ENCODE measurements at regions not wholly inside any gene's neighbourhood (a gene's known extent, or its start where the extent isn't known, plus 50 kb on each side); places are given as distances from the start of the nearest gene placed in this dataset.

- no peak for DNase-seq
- Histone ChIP-seq H3K27ac (ENCODE audit: low read depth, low read length) (no peak overlapping the region), H3K4me3 (ENCODE audit: low read length in 2 of 2) (no peak overlapping the region), H3K27me3 (ENCODE audit: insufficient read depth, low read length) (peaks cover 5% of the 10 kb centered on the region), H3K9me3 (ENCODE audit: control insufficient read depth in 1 of 2, low read length in 2 of 2) (no peaks in the 10 kb centered on the region), H3K36me3 (ENCODE audit: insufficient read depth, low read length) (no peaks in the 10 kb centered on the region), H3K4me1 (ENCODE audit: insufficient read depth, low read length) (peaks cover 12% of the 10 kb centered on the region)
- ChIA-PET POLR2A (ENCODE audit: partially characterized antibody) (no interaction called here), CTCF (ENCODE audit: partially characterized antibody) (no interaction called here)
- Mint-ChIP-seq H3K4me3 (no peak overlapping the region), H3K9me3 (peaks cover 0 to 7% (median 0%) of the 10 kb centered on the region in 8 donors), H3K27ac (no peak overlapping the region), H3K4me1 (peaks cover 0 to 6% (median 4%) of the 10 kb centered on the region in 4 donors), H3K36me3 (no peaks in the 10 kb centered on the region), H3K27me3 (peaks cover 7 to 12% of the 10 kb centered on the region in 2 donors)
- intact Hi-C loops (cut with micrococcal nuclease) = loop anchor here (5.0 kb wide), 1 partner anchor 228 kb away; no protein-coding TSS in a partner anchor
Observed at GRCh38 chr17:73949903-73950592, 253.4 kb upstream of the RPL38 start.

DNA sequence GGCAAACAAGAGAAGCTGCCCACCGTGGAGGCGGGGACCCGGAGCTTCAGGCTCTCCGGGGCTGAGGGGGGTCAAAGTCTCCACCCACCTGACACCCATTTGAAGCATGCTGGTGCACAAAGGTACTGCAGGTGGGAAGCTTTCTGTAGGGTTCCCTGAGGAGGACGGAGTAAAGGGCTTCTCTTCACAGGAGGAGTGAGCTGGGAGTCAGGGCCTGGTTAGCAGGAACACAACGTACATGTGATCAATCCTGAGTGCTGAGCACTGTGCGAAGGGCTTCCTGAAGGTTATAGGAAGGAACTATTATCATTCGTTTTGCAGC lies 252.9 kb upstream of the RPL38 start:
- Mint-ChIP-seq H3K9me3 (peaks cover 0 to 7% (median 0%) of the 10 kb centered on the region in 8 donors), H3K36me3 (no peaks in the 10 kb centered on the region), H3K4me3 (no peak overlapping the region), H3K27ac (no peak overlapping the region), H3K4me1 (peaks cover 0 to 8% (median 4%) of the 10 kb centered on the region in 4 donors), H3K27me3 (peaks cover 7 to 12% of the 10 kb centered on the region in 2 donors)
- intact Hi-C loops (cut with micrococcal nuclease) = loop anchor here (5.0 kb wide), 1 partner anchor 228 kb away; no protein-coding TSS in a partner anchor
- Histone ChIP-seq H3K4me3 (ENCODE audit: low read length in 2 of 2) (no peak overlapping the region), H3K27ac (ENCODE audit: low read depth, low read length) (no peak overlapping the region), H3K36me3 (ENCODE audit: insufficient read depth, low read length) (no peaks in the 10 kb centered on the region), H3K27me3 (ENCODE audit: insufficient read depth, low read length) (peaks cover 5% of the 10 kb centered on the region), H3K4me1 (ENCODE audit: insufficient read depth, low read length) (peaks cover 12% of the 10 kb centered on the region), H3K9me3 (ENCODE audit: control insufficient read depth in 1 of 2, low read length in 2 of 2) (no peaks in the 10 kb centered on the region)
- ChIA-PET POLR2A (ENCODE audit: partially characterized antibody) (no interaction called here), CTCF (ENCODE audit: partially characterized antibody) (no interaction called here)
- no peak for DNase-seq

DNA sequence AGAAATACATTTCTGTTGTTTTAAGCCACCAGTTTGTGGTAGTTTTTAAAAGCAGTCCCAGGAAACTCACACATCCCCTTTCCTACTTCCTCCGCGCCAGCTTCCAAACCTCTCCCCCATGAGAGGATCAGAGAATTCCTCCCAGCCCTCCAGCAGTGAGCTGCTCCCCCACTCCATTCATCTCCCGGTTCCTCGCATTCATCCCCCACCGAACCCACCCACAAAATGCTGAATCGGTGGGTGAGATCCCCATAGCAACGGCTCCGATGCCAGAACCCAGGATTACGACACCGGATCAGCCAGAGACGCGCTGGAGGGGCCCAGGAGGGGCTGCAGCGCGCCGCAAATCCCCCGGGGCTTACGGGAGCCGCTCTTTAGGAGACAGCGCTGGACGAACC lies 251.4 kb upstream of the RPL38 start:
- intact Hi-C loops (cut with micrococcal nuclease) = loop anchor here (5.0 kb wide), 1 partner anchor 230 kb away; no protein-coding TSS in a partner anchor
- no peak overlapping the region for H3K4me3 ChIP-seq (ENCODE audit: low read length in 2 of 2)
- Mint-ChIP-seq H3K27ac (no peak overlapping the region), H3K9me3 (peaks cover 0 to 7% (median 0%) of the 10 kb centered on the region in 8 donors), H3K27me3 (peaks cover 7 to 12% of the 10 kb centered on the region in 2 donors), H3K4me1 (peaks cover 0 to 10% (median 4%) of the 10 kb centered on the region in 4 donors), H3K36me3 (no peaks in the 10 kb centered on the region), H3K4me3 (peak overlapping the region in 6 of 8 donors; percentile 1 to 48 (median 28))
- ChIA-PET POLR2A (ENCODE audit: partially characterized antibody) (no interaction called here), CTCF (ENCODE audit: partially characterized antibody) (no interaction called here)
- H3K27me3 ChIP-seq (ENCODE audit: insufficient read depth, low read length) = peaks cover 5% of the 10 kb centered on the region
- H3K4me1 ChIP-seq (ENCODE audit: insufficient read depth, low read length) = peaks cover 18% of the 10 kb centered on the region
- H3K27ac ChIP-seq (ENCODE audit: low read depth, low read length) = no peak overlapping the region
- no peaks in the 10 kb centered on the region for H3K9me3 ChIP-seq (ENCODE audit: control insufficient read depth in 1 of 2, low read length in 2 of 2)
- no peak for DNase-seq
- H3K36me3 ChIP-seq (ENCODE audit: insufficient read depth, low read length) = no peaks in the 10 kb centered on the region

DNA sequence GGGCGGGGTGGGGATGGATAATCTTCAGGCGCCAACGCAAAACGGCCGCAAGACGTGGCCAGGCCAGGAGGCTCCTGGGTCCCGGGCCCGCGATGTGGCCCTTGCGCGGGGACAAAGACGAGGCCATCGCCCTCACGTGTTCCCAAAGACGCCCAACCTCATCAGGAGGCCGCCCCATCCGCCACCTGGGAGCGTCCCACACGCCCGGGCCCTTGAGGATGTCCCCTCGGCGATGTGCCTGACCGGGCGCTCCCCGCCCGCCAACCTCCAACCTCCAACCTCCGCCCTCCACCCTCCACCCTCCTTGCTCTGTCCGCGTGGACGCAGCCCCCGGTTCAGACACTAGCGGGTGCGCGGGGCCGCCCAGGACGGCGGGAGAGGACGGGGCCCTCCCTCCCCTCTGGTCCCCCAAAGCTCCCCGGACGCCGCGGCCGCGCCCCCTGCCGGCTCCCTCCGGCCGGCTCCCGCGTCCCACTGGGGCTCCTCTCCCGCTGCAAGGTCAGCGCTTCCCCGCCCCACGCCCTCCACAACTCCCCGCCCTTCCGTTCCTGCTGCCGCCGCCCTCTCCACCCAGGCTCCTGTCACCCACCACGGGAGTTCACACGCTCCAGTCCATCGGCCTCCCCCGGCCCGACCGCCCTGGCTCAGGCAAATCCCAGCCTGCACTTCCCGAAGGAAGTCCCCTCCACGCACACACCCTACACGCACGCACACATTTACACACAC lies 250.8 kb upstream of the RPL38 start:
- Mint-ChIP-seq H3K4me1 (peaks cover 0 to 10% (median 4%) of the 10 kb centered on the region in 4 donors), H3K36me3 (no peaks in the 10 kb centered on the region), H3K9me3 (peaks cover 0 to 5% (median 0%) of the 10 kb centered on the region in 8 donors), H3K27ac (no peak overlapping the region), H3K27me3 (peaks cover 6 to 10% of the 10 kb centered on the region in 2 donors), H3K4me3 (peak overlapping the region in 3 of 8 donors; percentile 18 to 42 (median 41))
- Histone ChIP-seq H3K36me3 (ENCODE audit: insufficient read depth, low read length) (no peaks in the 10 kb centered on the region), H3K4me3 (ENCODE audit: low read length in 2 of 2) (no peak overlapping the region), H3K4me1 (ENCODE audit: insufficient read depth, low read length) (peaks cover 18% of the 10 kb centered on the region), H3K27ac (ENCODE audit: low read depth, low read length) (no peak overlapping the region), H3K27me3 (ENCODE audit: insufficient read depth, low read length) (peaks cover 5% of the 10 kb centered on the region), H3K9me3 (ENCODE audit: control insufficient read depth in 1 of 2, low read length in 2 of 2) (no peaks in the 10 kb centered on the region)
- ChIA-PET CTCF (ENCODE audit: partially characterized antibody) (no interaction called here), POLR2A (ENCODE audit: partially characterized antibody) (no interaction called here)
- intact Hi-C loops (cut with micrococcal nuclease) = loop anchor here (5.0 kb wide), 1 partner anchor 230 kb away; no protein-coding TSS in a partner anchor
- DNase-seq = peak in 4 of 5 donors; percentile 12 to 15 (median 12)

GRCh38 chr17:73953206-73954033 lies 250.1 kb upstream of the RPL38 start:
- peaks cover 18% of the 10 kb centered on the region for H3K4me1 ChIP-seq (ENCODE audit: insufficient read depth, low read length)
- no peak overlapping the region for H3K4me3 ChIP-seq (ENCODE audit: low read length in 2 of 2)
- Mint-ChIP-seq H3K4me3 (no peak overlapping the region), H3K9me3 (peaks cover 0 to 2% (median 0%) of the 10 kb centered on the region in 8 donors), H3K27me3 (peaks cover 6 to 7% of the 10 kb centered on the region in 2 donors), H3K4me1 (peaks cover 0 to 10% (median 4%) of the 10 kb centered on the region in 4 donors), H3K27ac (no peak overlapping the region), H3K36me3 (no peaks in the 10 kb centered on the region)
- no peaks in the 10 kb centered on the region for H3K36me3 ChIP-seq (ENCODE audit: insufficient read depth, low read length)
- peaks cover 5% of the 10 kb centered on the region for H3K27me3 ChIP-seq (ENCODE audit: insufficient read depth, low read length)
- POLR2A ChIA-PET (ENCODE audit: partially characterized antibody) = no interaction called here
- intact Hi-C loops (cut with micrococcal nuclease) = loop anchor here (5.0 kb wide), 1 partner anchor 231 kb away; no protein-coding TSS in a partner anchor
- CTCF ChIA-PET (ENCODE audit: partially characterized antibody) = no interaction called here
- H3K9me3 ChIP-seq (ENCODE audit: control insufficient read depth in 1 of 2, low read length in 2 of 2) = no peaks in the 10 kb centered on the region
- DNase-seq = no peak
- H3K27ac ChIP-seq (ENCODE audit: low read depth, low read length) = no peak overlapping the region

DNA sequence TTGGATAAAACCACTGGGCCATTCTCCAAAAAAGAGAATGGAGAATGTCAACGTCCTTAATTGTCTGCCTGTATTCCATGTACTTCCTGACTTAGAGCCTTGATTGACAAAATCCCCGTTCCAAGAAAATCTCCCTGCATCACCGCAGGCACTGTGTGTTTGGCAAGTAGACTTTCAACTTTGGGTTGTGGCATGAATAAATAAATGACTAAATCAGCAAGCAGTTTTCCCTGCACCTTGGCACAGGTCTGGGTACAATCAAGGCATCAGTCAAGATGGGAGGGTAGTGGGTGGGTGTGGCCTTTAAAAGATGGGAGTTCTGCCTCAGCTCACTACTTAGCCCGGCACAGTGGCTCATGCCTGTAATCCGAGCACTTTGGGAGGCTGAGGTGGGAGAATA lies 248.5 kb upstream of the RPL38 start:
- Mint-ChIP-seq H3K27ac (no peak overlapping the region), H3K27me3 (peaks cover 5 to 6% of the 10 kb centered on the region in 2 donors), H3K36me3 (peaks cover under 1% of the 10 kb centered on the region in 2 donors), H3K4me3 (no peak overlapping the region), H3K4me1 (peaks cover 0 to 10% (median 4%) of the 10 kb centered on the region in 4 donors), H3K9me3 (peaks cover 0 to 2% (median under 1%) of the 10 kb centered on the region in 8 donors)
- DNase-seq = no peak
- intact Hi-C loops (cut with micrococcal nuclease) = loop anchor here (5.0 kb wide), 3 partner anchors 233 to 698 kb away; no protein-coding TSS in a partner anchor
- ChIA-PET POLR2A (ENCODE audit: partially characterized antibody) (no interaction called here), CTCF (ENCODE audit: partially characterized antibody) (interaction anchor here (1.0 kb wide), 1 partner anchor 525 kb away, joined by 4 read pairs; no protein-coding TSS in a partner anchor)
- Histone ChIP-seq H3K4me1 (ENCODE audit: insufficient read depth, low read length) (peaks cover 18% of the 10 kb centered on the region), H3K27me3 (ENCODE audit: insufficient read depth, low read length) (peaks cover 5% of the 10 kb centered on the region), H3K4me3 (ENCODE audit: low read length in 2 of 2) (no peak overlapping the region), H3K27ac (ENCODE audit: low read depth, low read length) (no peak overlapping the region), H3K9me3 (ENCODE audit: control insufficient read depth in 1 of 2, low read length in 2 of 2) (no peaks in the 10 kb centered on the region), H3K36me3 (ENCODE audit: insufficient read depth, low read length) (no peaks in the 10 kb centered on the region)
